HEK293 (cell line): ENCODE measurements at regions not wholly inside any gene's neighbourhood (a gene's known extent, or its start where the extent isn't known, plus 50 kb on each side); places are given as distances from the start of the nearest gene placed in this dataset.

Experiments
- KLF16 ChIP-seq: fragments of 450-650 bp; formaldehyde crosslinking; IDR thresholded peaks from 2 replicates; pipeline ENCODE4 v1.5.1; 2017; ENCODE audit warnings: missing biosample characterization, missing genetic modification characterization
- TF ChIP-seq, protein P1 (sequence below): fragments of 450-650 bp; formaldehyde crosslinking; IDR thresholded peaks from 2 replicates; pipeline ENCODE4 v1.5.1; 2016; ENCODE audit warnings: missing biosample characterization, missing genetic modification characterization

DNA sequence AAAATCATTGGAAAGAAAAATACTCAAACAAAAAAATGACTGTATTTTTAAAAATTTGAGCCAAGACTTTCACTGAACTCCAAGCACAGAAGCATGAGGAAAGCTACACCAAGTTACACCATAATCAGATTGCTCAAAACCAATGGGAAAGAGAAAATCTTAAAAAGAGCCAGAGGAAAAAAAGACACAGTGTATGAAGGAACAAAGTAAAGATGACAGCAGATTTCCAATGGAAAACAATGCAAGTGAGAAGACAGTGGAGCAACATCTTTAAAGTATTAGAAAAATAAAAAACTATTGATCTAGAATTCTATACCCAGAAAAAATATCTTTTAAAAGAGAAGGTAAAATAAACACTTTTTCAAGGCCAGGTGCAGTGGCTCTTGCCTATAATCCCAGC lies 147.8 kb upstream of the ZBTB40 start:
- TF ChIP-seq, protein P1, sequence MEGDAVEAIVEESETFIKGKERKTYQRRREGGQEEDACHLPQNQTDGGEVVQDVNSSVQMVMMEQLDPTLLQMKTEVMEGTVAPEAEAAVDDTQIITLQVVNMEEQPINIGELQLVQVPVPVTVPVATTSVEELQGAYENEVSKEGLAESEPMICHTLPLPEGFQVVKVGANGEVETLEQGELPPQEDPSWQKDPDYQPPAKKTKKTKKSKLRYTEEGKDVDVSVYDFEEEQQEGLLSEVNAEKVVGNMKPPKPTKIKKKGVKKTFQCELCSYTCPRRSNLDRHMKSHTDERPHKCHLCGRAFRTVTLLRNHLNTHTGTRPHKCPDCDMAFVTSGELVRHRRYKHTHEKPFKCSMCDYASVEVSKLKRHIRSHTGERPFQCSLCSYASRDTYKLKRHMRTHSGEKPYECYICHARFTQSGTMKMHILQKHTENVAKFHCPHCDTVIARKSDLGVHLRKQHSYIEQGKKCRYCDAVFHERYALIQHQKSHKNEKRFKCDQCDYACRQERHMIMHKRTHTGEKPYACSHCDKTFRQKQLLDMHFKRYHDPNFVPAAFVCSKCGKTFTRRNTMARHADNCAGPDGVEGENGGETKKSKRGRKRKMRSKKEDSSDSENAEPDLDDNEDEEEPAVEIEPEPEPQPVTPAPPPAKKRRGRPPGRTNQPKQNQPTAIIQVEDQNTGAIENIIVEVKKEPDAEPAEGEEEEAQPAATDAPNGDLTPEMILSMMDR (tag by site-specific recombination) = no peak
- TF ChIP-seq KLF16 (tag by site-specific recombination) = no peak
